ENCODE measurements at regions not wholly inside any gene's neighbourhood (a gene's known extent, or its start where the extent isn't known, plus 50 kb on each side); places are given as distances from the start of the nearest gene placed in this dataset.

DNA sequence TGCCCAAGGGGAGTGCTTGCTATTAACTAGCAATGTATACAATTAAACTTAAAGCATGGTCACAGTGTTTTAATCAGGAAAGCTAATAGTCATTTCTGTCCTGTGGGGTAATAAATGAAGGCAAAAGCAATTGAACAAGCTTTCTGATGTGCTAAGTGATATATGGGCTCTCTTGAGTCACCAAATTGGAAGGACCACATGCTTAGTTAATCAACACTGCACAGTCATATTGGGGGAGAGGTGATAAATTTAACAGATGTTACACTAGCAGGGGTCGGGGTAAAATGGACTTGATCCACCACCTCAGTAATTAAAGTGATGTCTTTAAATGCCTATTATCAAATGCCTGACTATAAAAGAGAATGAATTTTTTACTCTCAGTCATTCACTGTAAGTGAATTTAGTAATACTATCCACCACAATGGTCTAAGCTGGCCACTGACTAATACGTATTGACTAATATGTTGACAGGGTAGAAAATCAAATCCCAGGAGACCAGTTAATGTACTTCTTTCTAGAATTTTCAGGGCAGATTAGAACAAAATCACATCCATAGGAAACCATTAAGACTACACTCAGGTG, 736.3 kb downstream of the RPS29 start:
- TF ChIP-seq, protein P1, sequence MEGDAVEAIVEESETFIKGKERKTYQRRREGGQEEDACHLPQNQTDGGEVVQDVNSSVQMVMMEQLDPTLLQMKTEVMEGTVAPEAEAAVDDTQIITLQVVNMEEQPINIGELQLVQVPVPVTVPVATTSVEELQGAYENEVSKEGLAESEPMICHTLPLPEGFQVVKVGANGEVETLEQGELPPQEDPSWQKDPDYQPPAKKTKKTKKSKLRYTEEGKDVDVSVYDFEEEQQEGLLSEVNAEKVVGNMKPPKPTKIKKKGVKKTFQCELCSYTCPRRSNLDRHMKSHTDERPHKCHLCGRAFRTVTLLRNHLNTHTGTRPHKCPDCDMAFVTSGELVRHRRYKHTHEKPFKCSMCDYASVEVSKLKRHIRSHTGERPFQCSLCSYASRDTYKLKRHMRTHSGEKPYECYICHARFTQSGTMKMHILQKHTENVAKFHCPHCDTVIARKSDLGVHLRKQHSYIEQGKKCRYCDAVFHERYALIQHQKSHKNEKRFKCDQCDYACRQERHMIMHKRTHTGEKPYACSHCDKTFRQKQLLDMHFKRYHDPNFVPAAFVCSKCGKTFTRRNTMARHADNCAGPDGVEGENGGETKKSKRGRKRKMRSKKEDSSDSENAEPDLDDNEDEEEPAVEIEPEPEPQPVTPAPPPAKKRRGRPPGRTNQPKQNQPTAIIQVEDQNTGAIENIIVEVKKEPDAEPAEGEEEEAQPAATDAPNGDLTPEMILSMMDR (IDR thresholded peaks at IDR 0.05), result no peak
- TF ChIP-seq ZFX (IDR thresholded peaks at IDR 0.05; ENCODE audit: borderline replicate concordance), result no peak

Data from 22Rv1 (cell line).